Activated CD4-positive, CD25-positive, alpha-beta regulatory T cell treated with anti-CD3 and anti-CD28 coated beads, Interleukin-2, amount 50 U/mL, for 24 hours (primary cell): ENCODE measurements at regions not wholly inside any gene's neighbourhood (a gene's known extent, or its start where the extent isn't known, plus 50 kb on each side); places are given as distances from the start of the nearest gene placed in this dataset.

Experiments used
- ATAC-seq, 2 donors: fragments of 150-1000 bp; cut with Tn5 transposase; one replicate each; pipeline ENCODE4 v1.10.0; 2021; ENCODE audit warnings: mild to moderate bottlenecking in 1 of 2, moderate library complexity in 1 of 2

DNA sequence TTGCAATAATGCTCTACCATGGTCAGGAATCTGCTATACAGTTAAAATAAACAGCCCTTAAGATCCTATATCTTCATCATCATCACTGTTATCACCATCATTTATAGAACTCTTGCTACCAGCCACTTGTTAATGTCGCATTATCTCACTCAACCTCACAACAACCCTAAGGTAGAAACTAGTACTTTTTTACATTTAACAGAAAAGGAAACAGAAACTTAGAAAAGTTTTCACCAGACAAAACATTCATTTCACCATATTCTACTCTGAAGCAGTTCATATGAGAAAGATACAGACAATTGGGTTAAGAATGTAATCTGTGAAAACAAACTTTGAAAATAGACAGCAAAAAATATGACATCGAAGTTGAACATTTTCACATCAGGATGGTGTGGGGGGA lies 262.6 kb downstream of the ATG4C start:
- no peak for ATAC-seq

DNA sequence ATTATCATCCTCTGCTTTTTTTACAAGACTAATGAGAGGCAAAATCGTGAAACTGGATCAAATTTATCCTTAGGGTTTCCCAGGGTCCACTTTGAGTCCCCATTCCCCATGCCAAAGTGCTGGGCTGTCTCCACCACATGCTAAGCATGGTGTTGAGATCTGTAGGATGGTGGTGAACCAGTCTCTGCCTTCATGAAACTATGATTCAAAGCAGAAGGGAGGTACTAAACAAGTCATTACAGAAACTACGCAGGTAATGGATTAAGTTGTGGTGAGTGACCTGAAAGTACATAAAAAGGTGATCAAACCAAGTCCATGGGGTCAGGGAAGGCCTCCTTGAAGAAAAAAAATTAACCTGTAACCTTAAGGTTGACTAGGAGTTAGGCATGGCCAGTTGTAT lies 265.2 kb downstream of the ATG4C start:
- no peak for ATAC-seq

DNA sequence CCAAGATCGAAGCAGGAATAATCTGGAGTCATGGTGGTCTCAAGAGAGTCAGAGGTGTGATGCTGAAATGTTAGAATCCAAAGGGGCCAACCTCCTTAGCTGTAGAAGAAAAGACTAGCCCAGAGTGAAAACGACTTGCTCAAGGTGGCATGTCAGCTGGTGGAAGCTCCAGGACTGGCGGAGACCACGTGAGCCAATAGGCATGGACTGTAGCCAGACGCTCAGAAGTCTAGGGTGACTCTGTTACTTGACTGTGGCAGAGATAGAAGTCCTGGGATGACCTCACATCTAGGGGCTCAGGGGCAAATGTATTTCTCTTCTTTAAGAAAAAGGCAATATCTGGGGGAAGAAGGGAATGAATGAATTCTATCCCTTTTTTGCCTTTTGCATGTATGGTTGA lies 267.4 kb downstream of the ATG4C start:
- ATAC-seq, result no peak

DNA sequence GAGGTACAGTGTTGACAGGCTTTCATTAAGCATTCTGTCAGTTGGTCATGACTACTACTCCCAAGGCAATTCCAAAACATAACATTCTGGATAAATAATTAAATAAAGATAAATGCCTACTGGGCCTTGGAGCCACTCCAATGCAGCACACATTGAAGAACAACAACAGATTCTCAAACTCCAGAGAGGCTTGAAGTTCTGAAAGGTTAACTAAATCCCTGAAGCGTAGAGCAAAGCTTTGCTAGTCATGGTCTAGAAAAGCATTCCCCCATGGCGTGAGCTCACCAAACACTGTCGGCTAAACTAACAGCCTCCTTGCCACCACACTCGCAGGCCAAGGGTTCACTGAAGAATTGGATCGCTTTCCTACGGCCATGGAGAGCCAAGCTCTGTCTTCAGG lies 268.0 kb downstream of the ATG4C start:
- ATAC-seq, result no peak

DNA sequence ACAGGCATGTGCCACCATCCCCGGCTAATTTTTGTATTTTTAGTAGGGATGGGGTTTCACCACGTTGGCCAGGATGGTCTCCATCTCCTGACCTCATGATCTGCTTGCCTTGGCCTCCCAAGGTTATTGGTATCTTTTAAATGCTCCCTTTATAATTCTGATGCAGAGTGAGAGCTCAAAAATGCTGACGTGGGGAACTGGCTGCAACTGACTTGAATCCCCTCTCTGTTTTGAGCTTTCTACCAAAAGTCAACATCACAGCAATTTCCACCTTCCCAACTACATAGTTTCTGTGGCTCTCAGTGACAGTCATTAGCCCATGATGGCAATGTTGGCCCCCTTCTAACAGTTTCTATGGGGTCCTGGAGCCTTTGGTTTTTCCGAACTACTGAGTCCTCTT lies 268.2 kb upstream of the FOXD3 start:
- ATAC-seq, result no peak

DNA sequence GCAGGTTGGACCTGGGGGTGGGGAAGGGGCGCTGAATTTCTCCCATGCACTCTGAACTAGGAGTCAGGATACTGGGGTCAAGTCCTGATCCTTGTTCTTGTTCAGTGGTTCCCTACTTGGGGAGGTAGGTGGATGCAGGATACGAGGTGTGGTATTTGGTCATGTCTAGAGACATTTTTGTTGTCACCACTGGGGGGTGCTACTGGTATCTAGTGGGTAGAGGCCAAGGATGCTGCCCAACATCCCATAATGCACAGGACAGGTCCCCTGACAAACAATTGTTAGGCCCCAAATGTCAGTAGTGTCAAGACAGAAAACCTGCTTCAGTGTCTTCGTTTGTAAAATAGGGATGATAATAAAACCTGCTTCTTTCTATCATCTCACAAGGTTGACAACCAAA lies 259.0 kb upstream of the FOXD3 start:
- no peak for ATAC-seq

DNA sequence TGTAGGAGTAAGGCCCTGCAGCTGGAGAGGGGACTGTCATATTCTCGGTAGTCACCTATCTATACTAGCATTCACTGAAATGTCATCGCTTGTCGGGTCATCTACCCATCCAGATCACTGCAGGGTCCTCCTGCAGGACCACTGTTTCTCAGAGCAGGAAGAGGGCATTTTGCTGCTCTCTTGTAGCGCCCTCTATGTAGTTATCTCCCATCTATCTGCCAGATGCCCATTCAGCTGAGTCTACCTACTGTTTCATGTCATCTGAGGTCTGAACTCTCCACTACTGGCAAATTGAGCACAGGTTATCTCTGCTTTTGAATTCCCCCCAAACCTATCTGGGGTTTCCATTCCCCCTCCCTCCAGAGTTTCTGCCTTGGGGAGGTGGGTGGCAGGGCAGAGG lies 258.2 kb upstream of the FOXD3 start:
- ATAC-seq, result no peak

DNA sequence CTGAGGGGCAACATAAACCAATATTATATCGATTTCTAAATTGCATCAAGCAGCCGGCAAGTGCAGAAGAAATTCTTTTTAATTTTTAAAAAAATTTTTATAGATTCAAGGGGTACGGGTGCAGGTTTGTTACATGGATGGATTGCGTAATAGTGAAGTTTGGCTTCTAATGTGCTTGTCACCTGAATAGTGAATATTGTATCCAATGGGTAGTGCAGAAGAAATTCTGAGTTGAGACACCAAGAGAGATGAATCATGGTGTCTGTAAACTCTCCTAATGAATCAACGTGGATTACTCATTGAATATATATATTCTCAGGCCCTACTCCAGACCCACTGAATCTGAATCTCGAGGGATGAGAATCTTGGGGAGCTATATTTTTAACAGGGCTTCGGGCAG lies 253.7 kb upstream of the FOXD3 start:
- no peak for ATAC-seq

DNA sequence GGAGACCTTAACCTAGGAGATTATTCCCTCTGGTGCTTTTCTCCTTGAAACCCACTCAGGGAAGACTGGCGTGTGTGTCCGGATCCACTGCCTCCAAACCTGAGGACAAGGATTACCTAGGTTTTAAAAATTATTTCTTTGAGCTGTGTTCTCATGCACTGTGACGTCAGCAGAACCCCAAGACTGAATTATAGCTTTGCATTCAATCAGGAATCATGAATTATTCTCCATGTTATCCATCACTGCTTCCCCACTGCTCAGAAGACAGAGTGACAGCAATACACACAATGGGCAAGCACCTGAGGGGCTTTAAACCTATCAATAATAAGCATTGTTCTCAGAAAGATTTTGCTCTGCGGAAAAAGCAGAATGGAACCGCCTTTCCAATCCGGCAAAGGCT lies 253.2 kb upstream of the FOXD3 start:
- ATAC-seq, result no peak

DNA sequence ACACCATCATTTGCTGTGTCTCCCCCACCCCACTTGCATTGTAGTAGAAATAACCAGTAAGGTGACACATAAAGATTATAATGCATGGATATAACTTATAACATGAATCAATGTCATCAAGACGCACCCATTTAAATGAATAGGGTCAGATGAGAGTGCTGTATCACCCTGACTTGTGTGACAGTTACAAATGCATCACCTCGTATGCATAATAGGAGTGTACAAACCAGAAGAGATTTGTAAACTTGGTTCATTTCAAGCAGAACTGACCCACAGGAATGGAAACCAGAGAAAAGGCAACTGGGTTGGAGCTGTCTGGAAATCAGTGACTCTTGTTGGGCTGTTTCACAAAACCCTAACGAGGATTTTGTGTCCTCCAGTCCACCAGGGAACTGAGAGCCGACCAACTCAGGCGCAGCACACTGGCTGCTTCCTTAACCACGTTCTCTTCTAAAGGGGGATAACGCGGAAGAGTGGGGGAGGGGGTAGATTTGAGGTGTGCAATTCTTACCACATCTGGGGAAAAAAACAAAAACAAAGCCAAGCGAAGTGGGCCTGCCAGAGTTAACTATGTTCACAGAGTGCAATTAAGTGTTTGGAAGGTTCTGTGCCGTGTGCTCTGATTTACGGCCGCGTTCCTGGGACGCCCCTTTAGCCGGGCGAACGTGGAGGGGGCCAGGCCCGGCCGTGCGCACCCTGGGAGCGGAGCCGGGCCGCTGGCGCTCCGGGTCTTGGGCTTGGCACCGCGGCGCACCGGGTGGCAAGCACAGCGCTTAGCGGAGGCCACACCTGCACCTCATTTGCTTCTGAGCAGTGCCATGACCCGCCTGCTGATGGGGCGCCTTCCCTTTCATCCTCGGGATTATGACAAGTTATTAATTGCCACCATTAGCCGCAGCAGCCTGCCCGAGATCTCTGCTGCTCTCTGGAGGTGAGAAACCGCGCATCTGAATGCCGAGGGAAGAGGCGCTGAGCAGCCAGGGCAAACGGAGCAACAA lies 248.8 kb upstream of the FOXD3 start:
- ATAC-seq, result no peak

DNA sequence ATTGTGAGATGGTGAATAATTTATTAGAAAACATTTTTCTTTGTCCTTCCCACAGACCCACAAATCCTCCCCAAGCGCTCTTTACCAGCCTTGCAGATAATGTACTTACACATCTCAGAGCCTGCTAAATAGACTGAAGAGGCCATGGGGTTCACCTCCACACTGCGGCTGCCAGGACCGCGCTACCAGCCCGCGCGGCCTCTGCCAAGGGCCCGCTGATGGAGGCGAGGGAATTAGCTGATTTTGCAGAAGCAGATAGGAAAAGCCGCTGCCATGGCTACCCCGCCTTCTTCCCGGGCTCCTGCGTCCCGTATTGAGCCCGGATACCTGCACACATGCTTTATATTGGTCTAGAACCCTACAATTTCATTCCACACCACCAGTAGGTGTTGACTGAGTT lies 248.0 kb upstream of the FOXD3 start:
- no peak for ATAC-seq

DNA sequence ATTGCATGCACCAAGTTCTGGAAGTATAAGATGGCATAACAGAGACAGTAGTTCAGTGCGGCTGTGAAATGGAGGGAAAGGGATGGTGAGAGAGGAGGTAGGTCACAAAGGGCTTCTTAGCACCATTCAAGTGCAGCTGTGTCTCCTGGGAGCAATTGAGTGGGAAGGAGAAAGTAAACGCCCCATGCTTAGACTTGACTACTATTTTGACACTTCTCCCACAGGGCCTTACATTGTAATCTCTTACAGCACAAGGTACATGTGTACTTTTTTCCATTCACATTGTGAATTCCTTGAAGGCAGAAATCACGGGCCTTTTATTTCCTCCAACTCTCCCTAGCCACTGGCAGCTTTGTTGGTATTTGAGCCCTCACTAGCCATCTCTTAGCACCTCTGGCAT lies 239.6 kb upstream of the FOXD3 start:
- no peak for ATAC-seq

DNA sequence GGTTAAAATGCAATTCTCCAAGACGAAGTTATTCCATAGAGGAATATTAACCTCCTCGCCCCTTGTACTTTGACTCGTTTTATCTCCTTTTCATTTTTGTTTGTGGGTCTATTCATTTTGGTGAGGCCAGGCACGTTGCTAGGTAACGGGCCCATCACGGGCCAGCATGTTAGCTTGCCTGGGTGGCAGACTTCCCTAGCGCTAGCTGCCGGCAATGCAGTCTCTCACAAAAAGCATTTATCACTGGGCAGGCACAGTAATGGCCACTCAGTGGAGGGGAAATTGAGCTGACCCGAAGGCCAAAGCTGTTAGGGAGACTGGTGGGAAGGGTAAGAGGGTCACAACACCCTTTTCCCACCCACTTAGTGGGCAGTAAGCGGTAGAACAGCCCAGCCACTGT lies 234.4 kb upstream of the FOXD3 start:
- ATAC-seq, result no peak

DNA sequence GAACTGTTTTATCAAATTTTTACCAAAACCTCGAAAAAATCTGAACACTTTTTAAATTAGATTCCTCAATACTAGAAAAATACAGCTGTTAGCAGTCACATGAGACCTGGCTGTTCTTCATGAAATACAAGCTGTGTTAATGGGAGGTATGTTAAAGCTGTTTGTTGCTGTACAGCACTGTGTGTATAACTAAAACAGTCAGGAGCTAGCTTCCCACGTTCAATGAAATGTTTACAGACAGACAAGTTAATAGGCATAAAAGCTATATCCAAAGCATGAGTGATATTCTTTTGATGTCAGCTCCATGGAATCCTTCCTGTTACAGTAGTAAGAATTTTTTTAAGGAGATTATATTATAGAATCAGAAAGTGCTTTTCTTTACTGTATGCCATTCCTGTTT lies 223.2 kb upstream of the FOXD3 start:
- ATAC-seq, result no peak

DNA sequence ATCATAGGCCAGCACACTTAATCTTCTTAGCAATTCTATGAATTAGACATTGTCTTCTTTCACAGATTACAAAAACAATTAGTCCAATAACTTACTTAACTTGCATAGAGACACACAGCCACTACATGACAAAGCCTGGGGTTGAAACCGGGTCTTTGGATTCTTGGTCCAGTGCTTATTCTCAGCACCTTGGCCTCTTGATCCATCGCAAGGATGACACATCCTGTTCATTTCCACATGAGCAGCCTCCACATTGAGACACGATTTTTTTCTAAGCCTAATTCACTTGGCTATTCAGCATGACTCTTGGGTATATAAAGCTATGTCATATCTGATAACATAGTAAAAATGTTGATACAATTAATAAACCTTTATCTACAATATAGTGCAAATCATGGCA lies 221.0 kb upstream of the FOXD3 start:
- no peak for ATAC-seq

DNA sequence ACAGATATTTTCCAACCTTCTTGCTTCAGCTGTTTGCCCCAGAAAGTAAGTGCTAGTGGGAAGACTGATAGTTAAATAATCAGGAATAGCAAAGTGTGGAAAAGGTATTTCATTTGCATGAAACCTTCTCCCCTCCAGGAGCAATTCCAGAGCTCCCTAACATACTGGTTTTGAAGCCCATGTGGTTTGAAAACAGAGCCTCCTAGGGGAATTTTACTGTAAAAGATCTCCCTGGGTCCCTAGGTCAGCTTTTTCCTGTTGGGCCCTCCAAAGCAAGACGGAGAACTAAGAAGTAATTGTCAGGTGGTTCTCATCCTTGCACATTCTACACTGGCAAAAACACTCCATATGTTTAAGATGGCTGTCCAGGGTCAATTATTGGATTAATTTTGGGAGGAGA lies 218.7 kb upstream of the FOXD3 start:
- no peak for ATAC-seq

DNA sequence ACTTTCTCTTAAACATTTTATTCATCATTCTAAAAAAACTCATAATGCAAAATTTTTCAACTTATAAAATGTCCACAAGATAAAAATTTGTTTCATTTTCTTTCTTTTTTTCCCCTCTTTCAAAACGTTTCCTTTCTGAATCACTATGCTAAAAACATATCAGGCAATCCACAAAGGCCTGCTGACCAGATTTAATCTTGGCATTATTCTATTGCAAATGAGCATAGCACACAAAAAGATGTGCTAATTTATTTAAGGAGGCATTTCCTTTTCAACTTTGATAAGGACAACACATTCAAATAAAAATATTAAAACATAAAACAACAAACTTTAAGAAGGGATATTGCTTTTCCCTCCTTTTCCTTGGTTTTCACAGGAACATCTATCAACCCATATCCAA lies 215.3 kb upstream of the FOXD3 start:
- no peak for ATAC-seq

DNA sequence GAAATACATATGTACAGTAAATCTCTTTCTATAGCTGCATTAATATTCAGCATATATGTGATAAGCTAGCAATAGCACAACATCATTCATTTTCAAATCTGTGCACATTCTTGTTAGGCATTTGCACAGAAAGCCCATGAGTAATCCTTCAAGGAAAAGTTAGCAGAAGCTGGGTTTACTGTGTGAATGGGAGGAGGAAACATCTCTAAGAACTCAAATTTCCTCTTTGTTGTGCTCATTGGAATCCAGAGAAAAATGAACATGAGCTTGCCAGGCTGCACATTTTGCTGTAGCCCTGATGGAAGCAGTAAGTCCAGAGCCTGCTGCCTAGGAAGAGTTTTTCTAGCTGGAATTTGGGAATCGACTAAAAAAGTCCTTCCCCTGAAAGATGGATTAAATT lies 214.2 kb upstream of the FOXD3 start:
- no peak for ATAC-seq

DNA sequence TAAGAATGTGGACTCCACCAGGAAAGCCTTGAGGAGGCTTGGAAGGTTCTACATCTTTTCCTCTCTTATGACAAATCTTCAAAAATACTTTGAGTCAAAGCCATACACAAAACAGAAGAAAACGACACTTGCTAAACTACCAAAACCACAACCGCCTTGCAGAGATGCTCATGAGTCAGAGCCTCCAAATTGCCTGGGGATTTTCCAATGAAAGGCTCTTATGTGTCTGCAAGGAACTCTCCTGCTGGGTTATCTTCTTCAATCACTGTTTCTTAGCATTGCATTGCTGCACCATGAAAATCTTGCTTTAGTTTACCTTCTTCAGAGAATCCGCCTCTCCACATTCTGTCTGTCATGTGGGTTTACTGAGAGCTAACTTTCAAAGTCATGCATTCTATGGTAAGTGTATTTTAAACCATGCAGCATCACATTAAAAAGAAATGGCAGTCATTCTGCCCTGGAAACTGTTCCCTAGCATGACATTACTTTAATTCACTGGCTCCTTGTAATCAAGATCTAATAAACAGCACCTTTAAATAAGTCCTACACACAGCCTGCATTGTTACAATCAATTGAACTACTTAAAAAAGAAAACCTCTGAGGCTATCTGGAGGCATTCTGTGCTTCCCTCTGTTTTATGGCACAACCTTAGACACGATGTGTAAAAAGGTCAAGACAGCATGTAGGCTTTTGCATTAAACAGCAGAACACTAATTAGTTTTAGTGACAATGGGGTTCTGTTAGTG lies 210.0 kb upstream of the FOXD3 start:
- ATAC-seq, result peak in 1 of 2 donors; percentile 25

DNA sequence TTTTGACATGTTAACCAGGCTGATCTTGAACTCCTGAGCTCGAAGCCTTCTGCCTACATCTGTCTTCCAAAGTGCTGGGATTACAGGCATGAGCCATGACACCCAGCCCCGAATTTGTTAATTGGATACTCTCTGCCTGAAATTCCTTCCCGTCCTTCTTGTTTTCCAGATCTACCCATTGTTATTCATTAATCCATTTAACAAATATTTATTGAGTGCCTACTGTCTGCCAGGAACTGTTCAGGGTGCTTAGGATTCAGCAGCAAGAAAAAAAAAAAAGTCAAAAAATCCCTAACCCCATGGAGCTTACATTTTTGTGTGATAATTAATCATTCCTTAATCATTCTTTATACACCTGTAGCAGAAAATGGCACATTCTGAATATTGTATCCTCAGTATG lies 206.8 kb upstream of the FOXD3 start:
- ATAC-seq, result no peak

DNA sequence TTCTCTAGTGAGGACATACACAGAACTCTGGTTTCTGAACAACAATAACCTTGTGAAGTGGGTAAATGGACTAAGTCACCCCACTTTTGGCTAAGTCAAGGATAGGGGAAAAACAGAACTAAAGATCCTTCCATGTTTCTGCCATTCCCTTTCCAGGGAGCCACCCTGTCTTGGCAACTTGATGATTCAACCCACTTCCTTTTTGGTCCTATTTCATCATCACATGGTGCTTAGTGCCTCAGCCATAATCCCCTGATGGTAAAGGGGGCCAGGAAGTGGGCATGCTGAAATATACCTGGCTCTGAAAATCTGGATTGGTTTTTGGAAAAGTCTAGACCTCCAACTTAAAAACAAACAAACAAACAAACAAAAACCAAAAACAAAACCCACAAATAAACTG lies 206.4 kb upstream of the FOXD3 start:
- no peak for ATAC-seq

DNA sequence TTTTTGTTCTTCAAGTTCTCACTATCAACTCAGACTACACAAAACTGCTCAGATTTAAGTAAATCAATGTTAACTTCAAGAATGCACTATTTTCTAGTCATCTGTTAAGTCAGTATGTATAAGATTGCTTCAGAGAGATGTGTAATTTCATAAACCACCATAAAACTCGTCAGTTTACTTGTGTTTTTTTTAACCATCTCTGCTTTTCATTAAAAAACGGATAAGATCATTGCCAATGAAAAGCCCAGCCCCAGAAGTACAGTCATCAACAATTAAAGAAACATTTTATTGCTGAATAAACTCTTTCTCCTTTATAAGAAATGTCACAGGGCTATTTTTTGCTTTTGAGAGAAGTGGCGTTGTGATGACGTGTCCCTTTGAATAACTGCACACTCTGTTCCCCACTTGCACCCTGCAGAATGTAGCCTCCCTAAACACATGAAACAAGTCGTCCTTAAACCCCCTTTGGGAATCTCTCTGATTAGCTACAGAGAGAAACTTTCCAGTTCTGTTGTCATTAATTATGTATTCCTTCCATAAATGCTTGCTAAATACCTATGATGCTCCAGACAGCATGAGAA lies 202.7 kb upstream of the FOXD3 start:
- ATAC-seq, result no peak

DNA sequence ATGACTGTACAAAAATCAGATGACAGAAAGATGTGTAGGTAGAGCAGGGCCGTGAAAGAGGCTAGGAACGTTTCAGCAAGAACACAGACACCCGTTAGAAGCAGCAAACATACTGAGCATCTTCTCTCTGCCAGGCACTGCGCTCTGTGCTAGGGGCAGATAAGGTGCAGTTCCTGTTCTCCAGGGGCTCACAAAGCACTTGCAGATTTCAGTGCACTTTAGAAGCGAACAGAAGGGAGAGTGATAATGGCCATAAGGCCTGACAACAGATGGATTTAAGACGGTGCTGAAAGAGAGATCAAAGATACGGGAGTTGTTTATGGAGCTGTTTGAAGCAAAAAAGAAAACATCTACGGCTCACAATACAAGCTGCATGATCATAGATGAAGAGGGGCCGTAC lies 200.3 kb upstream of the FOXD3 start:
- ATAC-seq, result no peak

DNA sequence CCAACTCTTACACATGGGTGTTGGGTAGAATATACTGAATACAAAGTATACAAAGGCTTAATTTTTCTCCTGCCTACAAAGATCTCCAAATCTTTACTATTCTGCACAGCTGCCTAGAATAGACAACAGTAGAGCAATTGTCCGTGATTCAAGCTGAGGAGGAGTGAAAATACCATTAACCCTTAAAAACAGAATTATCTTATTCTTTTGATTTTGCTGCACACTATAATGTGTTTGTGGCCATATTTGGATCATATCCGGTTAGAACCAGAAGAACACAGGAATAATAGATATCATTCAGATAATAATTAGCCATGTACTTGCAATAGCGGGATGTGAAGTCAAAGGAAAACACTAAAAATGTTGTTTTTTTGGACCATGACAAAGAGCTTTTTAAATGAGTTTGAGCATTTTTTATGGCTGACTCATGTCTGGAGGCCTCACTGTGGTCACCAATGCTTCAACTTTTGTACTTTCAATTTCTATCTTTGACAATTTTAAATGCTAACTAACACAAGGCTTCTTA lies 197.6 kb upstream of the FOXD3 start:
- ATAC-seq, result no peak
